SK-N-SH treated with all-trans-retinoic acid at 6 μM for 48 hours (cell line): ENCODE measurements at regions not wholly inside any gene's neighbourhood (a gene's known extent, or its start where the extent isn't known, plus 50 kb on each side); places are given as distances from the start of the nearest gene placed in this dataset.

Experiments
- ATAC-seq: fragments of 200-7000 bp; cut with Tn5 transposase; 3 replicates; pipeline ENCODE4 v1.9.1; 2020; ENCODE audit warnings: mild to moderate bottlenecking, moderate library complexity
- ARNTL ChIP-seq: fragments of 450-650 bp; formaldehyde crosslinking; IDR thresholded peaks from 2 replicates; pipeline ENCODE4 v1.5.0; 2020; ENCODE audit warnings: low read depth, mild to moderate bottlenecking, moderate library complexity, borderline replicate concordance
- BACH2 ChIP-seq: fragments of 250-450 bp; sonication (Bioruptor Pico); IDR thresholded peaks from 2 replicates; pipeline ENCODE4 v1.9.0; 2021; ENCODE audit warnings: mild to moderate bottlenecking, borderline replicate concordance
- CSDC2 ChIP-seq: fragments of 250-450 bp; sonication (Bioruptor Pico); IDR thresholded peaks from 2 replicates; pipeline ENCODE4 v1.5.0; 2020; ENCODE audit warnings: mild to moderate bottlenecking, moderate library complexity
- ESRRG ChIP-seq: fragments of 250-450 bp; sonication (Bioruptor Pico); IDR thresholded peaks from 2 replicates; pipeline ENCODE4 v1.6.1; 2021; ENCODE audit warnings: mild to moderate bottlenecking
- GLIS3 ChIP-seq: fragments of 250-450 bp; sonication (Bioruptor Pico); IDR thresholded peaks from 2 replicates; pipeline ENCODE4 v1.5.0; 2020; ENCODE audit warnings: mild to moderate bottlenecking, moderate library complexity
- ISL1 ChIP-seq: fragments of 250-450 bp; sonication (Bioruptor Pico); IDR thresholded peaks from 2 replicates; pipeline ENCODE4 v2.1.2; 2022; ENCODE audit warnings: mild to moderate bottlenecking, moderate library complexity
- OSR1 ChIP-seq: fragments of 250-450 bp; sonication (Bioruptor Pico); IDR thresholded peaks from 2 replicates; pipeline ENCODE4 v1.8.0; 2022; ENCODE audit warnings: moderate library complexity, mild to moderate bottlenecking, inconsistent platforms
- PATZ1 ChIP-seq: fragments of 250-450 bp; sonication (Bioruptor Pico); IDR thresholded peaks from 2 replicates; pipeline ENCODE4 v1.8.0; 2020; ENCODE audit warnings: mild to moderate bottlenecking, moderate library complexity, borderline replicate concordance
- POU6F1 ChIP-seq: fragments of 250-450 bp; sonication (Bioruptor Pico); IDR thresholded peaks from 2 replicates; pipeline ENCODE4 v1.8.0; 2021; ENCODE audit warnings: low read depth, mild to moderate bottlenecking, moderate library complexity, borderline replicate concordance
- PPARA ChIP-seq: fragments of 250-450 bp; sonication (Bioruptor Pico); IDR thresholded peaks from 2 replicates; pipeline ENCODE4 v1.5.0; 2020; ENCODE audit warnings: mild to moderate bottlenecking, borderline replicate concordance
- RARB ChIP-seq: fragments of 250-450 bp; sonication (Bioruptor Pico); IDR thresholded peaks from 2 replicates; pipeline ENCODE4 v1.8.0; 2021; ENCODE audit warnings: mild to moderate bottlenecking, moderate library complexity
- SNAI2 ChIP-seq: fragments of 250-450 bp; sonication (Bioruptor Pico); IDR thresholded peaks from 2 replicates; pipeline ENCODE4 v1.5.0; 2020; ENCODE audit warnings: mild to moderate bottlenecking, moderate library complexity
- TOX ChIP-seq: fragments of 250-450 bp; sonication (Bioruptor Pico); IDR thresholded peaks from 2 replicates; pipeline ENCODE4 v1.8.0; 2021; ENCODE audit warnings: mild to moderate bottlenecking, moderate library complexity, borderline replicate concordance
- ZC3H10 ChIP-seq: fragments of 250-450 bp; sonication (Bioruptor Pico); IDR thresholded peaks from 2 replicates; pipeline ENCODE4 v1.5.1; 2021; ENCODE audit warnings: mild to moderate bottlenecking, moderate library complexity
- ZFP30 ChIP-seq: fragments of 450-650 bp; formaldehyde crosslinking; IDR thresholded peaks from 2 replicates; pipeline ENCODE4 v1.5.0; 2022; ENCODE audit warnings: mild to moderate bottlenecking, moderate library complexity
- ZNF565 ChIP-seq: fragments of 450-650 bp; formaldehyde crosslinking; conservative IDR thresholded peaks from 2 replicates; pipeline ENCODE4 v1.5.0; 2020; ENCODE audit warnings: low read depth, mild to moderate bottlenecking, moderate library complexity
- ZNF8 ChIP-seq: fragments of 450-650 bp; formaldehyde crosslinking; IDR thresholded peaks from 2 replicates; pipeline ENCODE4 v1.5.0; 2020; ENCODE audit warnings: mild to moderate bottlenecking, moderate library complexity
- TF ChIP-seq, protein P1 (sequence below): fragments of 250-450 bp; sonication (Bioruptor Pico); IDR thresholded peaks from 2 replicates; pipeline ENCODE4 v1.5.1; 2021; ENCODE audit warnings: mild to moderate bottlenecking, moderate library complexity
- TF ChIP-seq, protein P2 (sequence below): fragments of 250-450 bp; sonication (Bioruptor Pico); IDR thresholded peaks from 2 replicates; pipeline ENCODE4 v1.5.0; 2020; ENCODE audit warnings: mild to moderate bottlenecking, moderate library complexity

- no peak for ATAC-seq
- no peak for TF ChIP-seq CSDC2 (CRISPR knock-in tag)
- no peak for TF ChIP-seq TOX (CRISPR knock-in tag)
- TF ChIP-seq RARB (CRISPR knock-in tag): no peak
- no peak for TF ChIP-seq OSR1 (CRISPR knock-in tag)
- TF ChIP-seq ZFP30 (CRISPR knock-in tag): no peak
- TF ChIP-seq ZNF565 (CRISPR knock-in tag): no peak
- no peak for TF ChIP-seq ZNF8 (CRISPR knock-in tag)
These were observed 366.0 kb downstream of the HTR1A start for GRCh38 chr5:63596254-63596653.

- TF ChIP-seq ARNTL (CRISPR knock-in tag) (no peak), ZC3H10 (CRISPR knock-in tag) (no peak), ISL1 (CRISPR knock-in tag) (no peak), ESRRG (CRISPR knock-in tag) (no peak), CSDC2 (CRISPR knock-in tag) (no peak), ZNF565 (CRISPR knock-in tag) (no peak), OSR1 (CRISPR knock-in tag) (no peak), ZNF8 (CRISPR knock-in tag) (no peak), PATZ1 (CRISPR knock-in tag) (no peak), SNAI2 (CRISPR knock-in tag) (no peak), BACH2 (CRISPR knock-in tag) (no peak), ZFP30 (CRISPR knock-in tag) (no peak), GLIS3 (CRISPR knock-in tag) (no peak), PPARA (no peak)
- TF ChIP-seq, protein P1, sequence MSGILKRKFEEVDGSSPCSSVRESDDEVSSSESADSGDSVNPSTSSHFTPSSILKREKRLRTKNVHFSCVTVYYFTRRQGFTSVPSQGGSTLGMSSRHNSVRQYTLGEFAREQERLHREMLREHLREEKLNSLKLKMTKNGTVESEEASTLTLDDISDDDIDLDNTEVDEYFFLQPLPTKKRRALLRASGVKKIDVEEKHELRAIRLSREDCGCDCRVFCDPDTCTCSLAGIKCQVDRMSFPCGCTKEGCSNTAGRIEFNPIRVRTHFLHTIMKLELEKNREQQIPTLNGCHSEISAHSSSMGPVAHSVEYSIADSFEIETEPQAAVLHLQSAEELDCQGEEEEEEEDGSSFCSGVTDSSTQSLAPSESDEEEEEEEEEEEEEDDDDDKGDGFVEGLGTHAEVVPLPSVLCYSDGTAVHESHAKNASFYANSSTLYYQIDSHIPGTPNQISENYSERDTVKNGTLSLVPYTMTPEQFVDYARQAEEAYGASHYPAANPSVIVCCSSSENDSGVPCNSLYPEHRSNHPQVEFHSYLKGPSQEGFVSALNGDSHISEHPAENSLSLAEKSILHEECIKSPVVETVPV (CRISPR knock-in tag): no peak
- TF ChIP-seq, protein P2, sequence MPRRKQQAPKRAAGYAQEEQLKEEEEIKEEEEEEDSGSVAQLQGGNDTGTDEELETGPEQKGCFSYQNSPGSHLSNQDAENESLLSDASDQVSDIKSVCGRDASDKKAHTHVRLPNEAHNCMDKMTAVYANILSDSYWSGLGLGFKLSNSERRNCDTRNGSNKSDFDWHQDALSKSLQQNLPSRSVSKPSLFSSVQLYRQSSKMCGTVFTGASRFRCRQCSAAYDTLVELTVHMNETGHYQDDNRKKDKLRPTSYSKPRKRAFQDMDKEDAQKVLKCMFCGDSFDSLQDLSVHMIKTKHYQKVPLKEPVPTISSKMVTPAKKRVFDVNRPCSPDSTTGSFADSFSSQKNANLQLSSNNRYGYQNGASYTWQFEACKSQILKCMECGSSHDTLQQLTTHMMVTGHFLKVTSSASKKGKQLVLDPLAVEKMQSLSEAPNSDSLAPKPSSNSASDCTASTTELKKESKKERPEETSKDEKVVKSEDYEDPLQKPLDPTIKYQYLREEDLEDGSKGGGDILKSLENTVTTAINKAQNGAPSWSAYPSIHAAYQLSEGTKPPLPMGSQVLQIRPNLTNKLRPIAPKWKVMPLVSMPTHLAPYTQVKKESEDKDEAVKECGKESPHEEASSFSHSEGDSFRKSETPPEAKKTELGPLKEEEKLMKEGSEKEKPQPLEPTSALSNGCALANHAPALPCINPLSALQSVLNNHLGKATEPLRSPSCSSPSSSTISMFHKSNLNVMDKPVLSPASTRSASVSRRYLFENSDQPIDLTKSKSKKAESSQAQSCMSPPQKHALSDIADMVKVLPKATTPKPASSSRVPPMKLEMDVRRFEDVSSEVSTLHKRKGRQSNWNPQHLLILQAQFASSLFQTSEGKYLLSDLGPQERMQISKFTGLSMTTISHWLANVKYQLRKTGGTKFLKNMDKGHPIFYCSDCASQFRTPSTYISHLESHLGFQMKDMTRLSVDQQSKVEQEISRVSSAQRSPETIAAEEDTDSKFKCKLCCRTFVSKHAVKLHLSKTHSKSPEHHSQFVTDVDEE: no peak
- TF ChIP-seq, all 23 proteins: peak for 0
- no peak for ATAC-seq
These were observed 388.9 kb downstream of the HTR1A start for GRCh38 chr5:63573380-63573779.

DNA sequence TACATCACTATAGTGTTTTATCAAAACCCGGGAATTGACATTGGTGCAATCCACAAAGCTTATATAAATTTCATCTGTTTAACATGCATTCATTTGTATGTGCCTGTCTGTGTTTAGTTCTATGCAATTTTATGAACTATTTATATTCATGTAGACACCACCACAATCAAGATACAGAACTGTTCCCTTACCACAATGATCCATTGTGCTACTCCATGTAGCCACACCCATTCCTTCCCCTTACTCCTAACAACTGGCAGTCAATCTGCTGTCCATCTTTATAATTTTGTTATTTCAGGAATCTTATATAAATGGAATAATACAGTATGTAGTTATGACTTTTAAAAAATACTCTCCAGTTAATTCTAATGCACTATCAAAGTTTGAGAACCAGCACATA lies 389.5 kb downstream of the HTR1A start:
- no peak for ATAC-seq
- no peak for TF ChIP-seq POU6F1 (CRISPR knock-in tag)
- TF ChIP-seq PPARA: no peak
- no peak for TF ChIP-seq ZFP30 (CRISPR knock-in tag)
- no peak for TF ChIP-seq PATZ1 (CRISPR knock-in tag)
- TF ChIP-seq ZNF565 (CRISPR knock-in tag): no peak
- no peak for TF ChIP-seq ESRRG (CRISPR knock-in tag)
